ENCODE measurements at regions not wholly inside any gene's neighbourhood (a gene's known extent, or its start where the extent isn't known, plus 50 kb on each side); places are given as distances from the start of the nearest gene placed in this dataset.
"Not testable (repeated sequence)": the region's sequence is repeated elsewhere in the genome, so short reads cannot be mapped to it uniquely, and the experiment has no call there.

- TF ChIP-seq MAX (IDR thresholded peaks at IDR 0.05) = no peak
- no peak for TF ChIP-seq SIN3A (IDR thresholded peaks at IDR 0.05; ENCODE audit: low read depth)
- no peak for TF ChIP-seq SP1 (IDR thresholded peaks at IDR 0.05; ENCODE audit: low read depth)
- H3K9ac ChIP-seq (ENCODE audit: low read length) = no peak overlapping the region
- RAD21 ChIA-PET (ENCODE audit: low non-redundant PET in 1 of 2, low total read pairs in 2 of 2, uncharacterized antibody in 2 of 2, unreplicated experiment in 2 of 2) = no interaction called here
- intact Hi-C loops (cut with micrococcal nuclease) = no loop called here
- no TSS peak for BruUV-seq (replicated peaks)
- no peak overlapping the region for H2AFZ ChIP-seq (ENCODE audit: low read depth, low read length, poor library complexity, severe bottlenecking)
- no peaks in the 10 kb centered on the region for H3K79me2 ChIP-seq (ENCODE audit: insufficient read depth, low read length)
- no peaks in the 10 kb centered on the region for H3K36me3 ChIP-seq (ENCODE audit: control insufficient read depth in 1 of 2, insufficient read depth in 2 of 2, low read length in 2 of 2)
- POLR2A ChIA-PET = no interaction called here
- H3K27ac ChIP-seq (ENCODE audit: low read depth, low read length) = no peak overlapping the region
- H3K4me3 ChIP-seq (replicated peaks in 1 of 2; ENCODE audit: low read depth in 1 of 2, low read length in 2 of 2) = no peak overlapping the region
- H3K4me1 ChIP-seq (ENCODE audit: control insufficient read depth in 1 of 2, insufficient read depth in 2 of 2, low read length in 2 of 2) = no peaks in the 10 kb centered on the region
- no peak for DNase-seq (ENCODE audit: low read depth, low spot score)
- no peaks in the 10 kb centered on the region for H3K9me3 ChIP-seq (ENCODE audit: control insufficient read depth in 1 of 2, insufficient read depth in 1 of 2, low read depth in 1 of 2, low read length in 2 of 2)
- no peaks in the 10 kb centered on the region for H3K9me2 ChIP-seq (ENCODE audit: insufficient read depth)
- no peak for ATAC-seq
- H3K27me3 ChIP-seq (ENCODE audit: insufficient read depth, low read length) = peaks cover 10% of the 10 kb centered on the region; the same call in 1 of the 2 replicates
- H3K4me2 ChIP-seq (ENCODE audit: low read length) = no peak overlapping the region
- H4K20me1 ChIP-seq (ENCODE audit: insufficient read depth) = no peaks in the 10 kb centered on the region
- CTCF ChIA-PET = no interaction called here
These were observed 351.6 kb upstream of the ZFHX3 start for GRCh38 chr16:73399486-73399885.

- H3K9ac ChIP-seq (ENCODE audit: low read length); BruUV-seq (replicated peaks); H3K4me3 ChIP-seq (replicated peaks in 1 of 2; ENCODE audit: low read depth in 1 of 2, low read length in 2 of 2); H3K27ac ChIP-seq (ENCODE audit: low read depth, low read length); ATAC-seq; CTCF ChIA-PET; intact Hi-C loops (cut with micrococcal nuclease); H2AFZ ChIP-seq (ENCODE audit: low read depth, low read length, poor library complexity, severe bottlenecking); H3K36me3 ChIP-seq (ENCODE audit: control insufficient read depth in 1 of 2, insufficient read depth in 2 of 2, low read length in 2 of 2); H3K4me1 ChIP-seq (ENCODE audit: control insufficient read depth in 1 of 2, insufficient read depth in 2 of 2, low read length in 2 of 2); H4K20me1 ChIP-seq (ENCODE audit: insufficient read depth); DNase-seq (ENCODE audit: low read depth, low spot score); H3K9me3 ChIP-seq (ENCODE audit: control insufficient read depth in 1 of 2, insufficient read depth in 1 of 2, low read depth in 1 of 2, low read length in 2 of 2); H3K4me2 ChIP-seq (ENCODE audit: low read length); POLR2A ChIA-PET; H3K27me3 ChIP-seq (ENCODE audit: insufficient read depth, low read length); RAD21 ChIA-PET (ENCODE audit: low non-redundant PET in 1 of 2, low total read pairs in 2 of 2, uncharacterized antibody in 2 of 2, unreplicated experiment in 2 of 2); H3K79me2 ChIP-seq (ENCODE audit: insufficient read depth, low read length); H3K9me2 ChIP-seq (ENCODE audit: insufficient read depth): not testable (repeated sequence)
These were observed 350.7 kb upstream of the ZFHX3 start for GRCh38 chr16:73398604-73399003.

GRCh38 chr16:73396556-73396955 is 348.6 kb upstream of the ZFHX3 start:
- Histone ChIP-seq H2AFZ (ENCODE audit: low read depth, low read length, poor library complexity, severe bottlenecking) (no peak overlapping the region), H3K79me2 (ENCODE audit: insufficient read depth, low read length) (no peaks in the 10 kb centered on the region), H3K27ac (ENCODE audit: low read depth, low read length) (no peak overlapping the region), H3K4me2 (ENCODE audit: low read length) (no peak overlapping the region), H3K9ac (ENCODE audit: low read length) (no peak overlapping the region), H3K9me3 (ENCODE audit: control insufficient read depth in 1 of 2, insufficient read depth in 1 of 2, low read depth in 1 of 2, low read length in 2 of 2) (no peaks in the 10 kb centered on the region), H3K9me2 (ENCODE audit: insufficient read depth) (no peaks in the 10 kb centered on the region), H3K36me3 (ENCODE audit: control insufficient read depth in 1 of 2, insufficient read depth in 2 of 2, low read length in 2 of 2) (no peaks in the 10 kb centered on the region), H3K27me3 (ENCODE audit: insufficient read depth, low read length) (no peaks in the 10 kb centered on the region), H3K4me3 (replicated peaks in 1 of 2; ENCODE audit: low read depth in 1 of 2, low read length in 2 of 2) (no peak overlapping the region), H3K4me1 (ENCODE audit: control insufficient read depth in 1 of 2, insufficient read depth in 2 of 2, low read length in 2 of 2) (no peaks in the 10 kb centered on the region), H4K20me1 (ENCODE audit: insufficient read depth) (no peaks in the 10 kb centered on the region)
- intact Hi-C loops (cut with micrococcal nuclease) = no loop called here
- ChIA-PET RAD21 (ENCODE audit: low non-redundant PET in 1 of 2, low total read pairs in 2 of 2, uncharacterized antibody in 2 of 2, unreplicated experiment in 2 of 2) (no interaction called here), POLR2A (no interaction called here), CTCF (no interaction called here)
- ATAC-seq (no peak), DNase-seq (ENCODE audit: low read depth, low spot score) (no peak)
- BruUV-seq (replicated peaks) = no TSS peak
- no peak for TF ChIP-seq EZH2phosphoT487 (IDR thresholded peaks at IDR 0.05; ENCODE audit: borderline replicate concordance)
- no peak for TF ChIP-seq CTCF (IDR thresholded peaks at IDR 0.05 in 2 of 3, conservative IDR thresholded peaks at IDR 0.05 in 1 of 3; ENCODE audit: borderline replicate concordance in 1 of 3, insufficient read depth in 1 of 3, low read depth in 2 of 3, low read length in 2 of 3)
- no peak for TF ChIP-seq TCF7L2 (IDR thresholded peaks at IDR 0.05; ENCODE audit: borderline replicate concordance, extremely low read depth, insufficient read depth, insufficient read length)
- no peak for TF ChIP-seq CEBPB (IDR thresholded peaks at IDR 0.05; ENCODE audit: low read depth)
- no peak for TF ChIP-seq SIN3A (IDR thresholded peaks at IDR 0.05; ENCODE audit: low read depth)
- TF ChIP-seq FOSL1 (IDR thresholded peaks at IDR 0.05; ENCODE audit: low read depth) = no peak
- no peak for TF ChIP-seq CBX3 (IDR thresholded peaks at IDR 0.05; ENCODE audit: low read depth)
- no peak for TF ChIP-seq ATF3 (IDR thresholded peaks at IDR 0.05)
- TF ChIP-seq SRF (IDR thresholded peaks at IDR 0.05; ENCODE audit: low read depth) = no peak
- TF ChIP-seq MAX (IDR thresholded peaks at IDR 0.05) = no peak
- TF ChIP-seq POLR2A (IDR thresholded peaks at IDR 0.05; ENCODE audit: borderline replicate concordance, extremely low read depth, insufficient read depth, insufficient read length) = no peak
- no peak for TF ChIP-seq RAD21 (IDR thresholded peaks at IDR 0.05; ENCODE audit: low read depth)
- TF ChIP-seq ELF1 (IDR thresholded peaks at IDR 0.05; ENCODE audit: borderline replicate concordance, low read depth) = no peak
